Mesenchymal stem cell (in vitro differentiated cells and primary cell): ENCODE measurements at regions not wholly inside any gene's neighbourhood (a gene's known extent, or its start where the extent isn't known, plus 50 kb on each side); places are given as distances from the start of the nearest gene placed in this dataset.

Source experiments
- DNase-seq: peaks from one replicate; pipeline ENCODE4 v3.0.0-alpha.2; 2013
- H2AFZ ChIP-seq: one replicate; pipeline ENCODE4 v1.6.1; 2013; ENCODE audit warnings: low read depth, mild to moderate bottlenecking, control low read depth, inconsistent platforms, low read length, moderate library complexity
- H2AK5ac ChIP-seq: 2 replicates; pipeline ENCODE4 v1.6.1; 2013; ENCODE audit warnings: low read length, moderate library complexity, mild to moderate bottlenecking, inconsistent platforms; ENCODE audit not compliant: severe bottlenecking
- H2BK120ac ChIP-seq: one replicate; pipeline ENCODE4 v1.6.1; 2013; ENCODE audit warnings: low read depth, mild to moderate bottlenecking, inconsistent platforms, low read length, moderate library complexity
- H2BK12ac ChIP-seq, 2 experiments: one replicate each; pipeline ENCODE4 v1.6.1; 2013; ENCODE audit warnings: inconsistent platforms in 2 of 2, low read length in 2 of 2, mild to moderate bottlenecking in 2 of 2, moderate library complexity in 2 of 2, control low read depth in 1 of 2
- H2BK15ac ChIP-seq: one replicate; pipeline ENCODE4 v1.6.1; 2013; ENCODE audit warnings: mild to moderate bottlenecking, low read depth, inconsistent platforms; ENCODE audit not compliant: poor library complexity, severe bottlenecking
- H2BK5ac ChIP-seq: 2 replicates; pipeline ENCODE4 v1.6.1; 2013; ENCODE audit warnings: low read depth, mild to moderate bottlenecking, low read length, control low read depth, inconsistent platforms; ENCODE audit not compliant: poor library complexity, severe bottlenecking
- H3K14ac ChIP-seq, 2 experiments: one replicate each; pipeline ENCODE4 v1.6.1; 2013; ENCODE audit warnings: inconsistent platforms in 2 of 2, low read length in 2 of 2, control low read depth in 1 of 2, mild to moderate bottlenecking in 1 of 2, moderate library complexity in 1 of 2
- H3K18ac ChIP-seq, 2 experiments: one replicate each; pipeline ENCODE4 v1.6.1; 2013; ENCODE audit warnings: inconsistent platforms in 2 of 2, low read length in 2 of 2, control low read depth in 1 of 2, low read depth in 1 of 2, mild to moderate bottlenecking in 1 of 2
- H3K23ac ChIP-seq, 2 experiments: one replicate each; pipeline ENCODE4 v1.6.1; 2013; ENCODE audit warnings: inconsistent platforms in 2 of 2, low read length in 2 of 2, mild to moderate bottlenecking in 2 of 2, moderate library complexity in 2 of 2, control low read depth in 1 of 2
- H3K27ac ChIP-seq: 2 replicates; pipeline ENCODE4 v1.5.1; 2013; ENCODE audit warnings: mild to moderate bottlenecking, moderate library complexity, low read length, control low read depth, inconsistent platforms; ENCODE audit not compliant: poor library complexity, severe bottlenecking
- H3K27me3 ChIP-seq, 2 experiments: 2 replicates each; pipeline versions ENCODE4 v1.6.1 to v1.7.0; 2013; ENCODE audit warnings: low read length in 2 of 2, mild to moderate bottlenecking in 2 of 2, moderate library complexity in 2 of 2, control low read depth in 1 of 2, inconsistent platforms in 1 of 2; ENCODE audit not compliant: control insufficient read depth in 1 of 2, insufficient read depth in 1 of 2
- H3K36me3 ChIP-seq, 2 experiments: 2 replicates each; pipeline versions ENCODE4 v1.6.1 to v1.7.0; 2013; ENCODE audit warnings: low read length in 2 of 2, control low read depth in 1 of 2, inconsistent platforms in 1 of 2, low read depth in 1 of 2, mild to moderate bottlenecking in 1 of 2; ENCODE audit not compliant: insufficient read depth in 2 of 2, control insufficient read depth in 1 of 2
- H3K4ac ChIP-seq, 2 experiments: one replicate each; pipeline ENCODE4 v1.6.1; 2013; ENCODE audit warnings: inconsistent platforms in 2 of 2, low read length in 2 of 2, mild to moderate bottlenecking in 2 of 2, moderate library complexity in 2 of 2, control low read depth in 1 of 2, low read depth in 1 of 2
- H3K4me1 ChIP-seq: 2 replicates; pipeline ENCODE4 v1.6.1; 2013; ENCODE audit warnings: low read depth, low read length, control low read depth; ENCODE audit not compliant: control insufficient read depth, insufficient read depth
- H3K4me2 ChIP-seq: 2 replicates; pipeline ENCODE4 v1.6.1; 2013; ENCODE audit warnings: low read length, mild to moderate bottlenecking, inconsistent platforms; ENCODE audit not compliant: poor library complexity, severe bottlenecking
- H3K4me3 ChIP-seq, 2 experiments: 2 replicates each; pipeline versions ENCODE4 v1.5.1 to v1.7.0; 2013; ENCODE audit warnings: low read length in 2 of 2, mild to moderate bottlenecking in 2 of 2, control low read depth in 1 of 2, low read depth in 1 of 2; ENCODE audit not compliant: insufficient read depth in 1 of 2
- H3K79me1 ChIP-seq: replicated peaks from 2 replicates; pipeline ENCODE4 v1.6.1; 2013; ENCODE audit warnings: mild to moderate bottlenecking, control low read depth, low read length, inconsistent platforms; ENCODE audit not compliant: poor library complexity, severe bottlenecking
- H3K9ac ChIP-seq: 2 replicates; pipeline ENCODE4 v1.7.0; 2013; ENCODE audit warnings: mild to moderate bottlenecking, low read length, moderate library complexity
- H3K9me3 ChIP-seq: 2 replicates; pipeline ENCODE4 v1.7.0; 2013; ENCODE audit warnings: mild to moderate bottlenecking, low read length; ENCODE audit not compliant: control insufficient read depth
- H4K8ac ChIP-seq: one replicate; pipeline ENCODE4 v1.6.1; 2013; ENCODE audit warnings: inconsistent platforms, mild to moderate bottlenecking, low read length, moderate library complexity
- H4K91ac ChIP-seq: one replicate; pipeline ENCODE4 v1.6.1; 2013; ENCODE audit warnings: mild to moderate bottlenecking, low read length, inconsistent platforms
- WGBS: methylation state at CpG from one replicate; pipeline ENCODE4 v1.1.7; 2013; ENCODE audit warnings: mixed read lengths; 5-methylcytosine and 5-hydroxymethylcytosine counted together

DNA sequence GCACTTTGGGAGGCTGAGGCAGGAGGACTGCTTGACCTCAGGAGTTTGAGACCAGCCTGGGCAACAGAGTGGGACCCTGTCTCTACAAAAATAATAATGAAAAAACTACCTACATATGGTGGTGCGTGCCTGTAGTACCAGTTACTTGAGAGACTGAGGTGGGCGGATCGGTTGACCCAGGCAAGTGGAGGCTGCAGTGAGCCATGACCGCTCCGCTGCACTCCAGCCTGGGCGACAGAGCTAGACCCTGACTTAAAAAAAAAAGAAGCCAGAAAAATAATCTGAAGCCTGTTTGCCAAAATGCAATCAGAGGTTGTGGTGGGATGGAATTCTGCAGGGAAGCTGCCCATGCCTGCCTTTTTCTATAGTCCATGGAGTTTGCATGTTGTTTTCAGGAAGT is 50.4 kb upstream of the GGTA1 start:
- WGBS: 89% methylated on average over 5 of the region's 6 CpGs
- no peak overlapping the region for H2BK15ac ChIP-seq
- H3K23ac ChIP-seq: no peak overlapping the region

GRCh38 chr9:121550569-121551512 is 51.2 kb upstream of the GGTA1 start:
- Histone ChIP-seq H3K79me1 (no peaks in the 10 kb centered on the region), H3K36me3 (no peaks in the 10 kb centered on the region), H2BK12ac (no peak overlapping the region), H3K27ac (no peak overlapping the region), H3K9ac (peak overlapping the region; percentile 45), H2AFZ (peak overlapping the region; percentile 60), H2BK120ac (no peak overlapping the region), H2AK5ac (no peak overlapping the region), H3K4ac (peak overlapping the region in 1 of 2 experiments; percentile 39), H2BK15ac (peak overlapping the region; percentile 18), H3K9me3 (no peaks in the 10 kb centered on the region), H3K4me2 (peak overlapping the region; percentile 72), H3K4me1 (peaks cover 14% of the 10 kb centered on the region), H3K18ac (peak overlapping the region; percentile 32 to 59), H2BK5ac (no peak overlapping the region), H3K14ac (no peak overlapping the region), H4K91ac (no peak overlapping the region), H4K8ac (peak overlapping the region; percentile 5), H3K23ac (no peak overlapping the region), H3K27me3 (peaks cover 4 to 44% of the 10 kb centered on the region in 2 experiments), H3K4me3 (peak overlapping the region; percentile 22 to 61)
- 20% methylated on average over 33 of the region's 40 CpGs for WGBS
- DNase-seq: peak; percentile 71

More for the DNA sequence above, 50.4 kb upstream of the GGTA1 start:
- Histone ChIP-seq H3K79me1 (no peaks in the 10 kb centered on the region), H2BK5ac (no peak overlapping the region), H3K9me3 (no peaks in the 10 kb centered on the region), H3K18ac (no peak overlapping the region), H3K27ac (no peak overlapping the region), H4K8ac (no peak overlapping the region), H3K27me3 (peaks cover 4 to 48% of the 10 kb centered on the region in 2 experiments), H3K4me2 (peak overlapping the region; percentile 72), H3K36me3 (no peaks in the 10 kb centered on the region), H3K4me1 (peaks cover 16% of the 10 kb centered on the region), H3K9ac (no peak overlapping the region), H3K14ac (no peak overlapping the region), H2BK120ac (no peak overlapping the region), H2AK5ac (no peak overlapping the region), H2AFZ (no peak overlapping the region), H4K91ac (no peak overlapping the region), H3K4me3 (no peak overlapping the region), H2BK12ac (no peak overlapping the region), H3K4ac (no peak overlapping the region)
- no peak for DNase-seq

- Histone ChIP-seq H2BK120ac (no peak overlapping the region), H3K9ac (no peak overlapping the region), H2AFZ (no peak overlapping the region), H3K27ac (no peak overlapping the region), H3K23ac (no peak overlapping the region), H3K14ac (peak overlapping the region in 1 of 2 experiments; percentile 14), H4K91ac (peak overlapping the region; percentile 6), H2BK15ac (peak overlapping the region; percentile 60), H2AK5ac (no peak overlapping the region), H3K4me2 (no peak overlapping the region), H3K4me3 (no peak overlapping the region), H4K8ac (peak overlapping the region; percentile 47), H3K36me3 (no peaks in the 10 kb centered on the region), H3K18ac (no peak overlapping the region), H3K4me1 (peaks cover 18% of the 10 kb centered on the region), H3K27me3 (peaks cover 4 to 41% of the 10 kb centered on the region in 2 experiments), H3K9me3 (no peaks in the 10 kb centered on the region), H2BK12ac (peak overlapping the region in 1 of 2 experiments; percentile 69), H3K79me1 (no peaks in the 10 kb centered on the region), H2BK5ac (no peak overlapping the region), H3K4ac (no peak overlapping the region)
- DNase-seq: no peak
- WGBS: 80% methylated on average over 9 of the region's 9 CpGs
Measured at GRCh38 chr9:121551985-121552753, 52.5 kb upstream of the GGTA1 start.

DNA sequence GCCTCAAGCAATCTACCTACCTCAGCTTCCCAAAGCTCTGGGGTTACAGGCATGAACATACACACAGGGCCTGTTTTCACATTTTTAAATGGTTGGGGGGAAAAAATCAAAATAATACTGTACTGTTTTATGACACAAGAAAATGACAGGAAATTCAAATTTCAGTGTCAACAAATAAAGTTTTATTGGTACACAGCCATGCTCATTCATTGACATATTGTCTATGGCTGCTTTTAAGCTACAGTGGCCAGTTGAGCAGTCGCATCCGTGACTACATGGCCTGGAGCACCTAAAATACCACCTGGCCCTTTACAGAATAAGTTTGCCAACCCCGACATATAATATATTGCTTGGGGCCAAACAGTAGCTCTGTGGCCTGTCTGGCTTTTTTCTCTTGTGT is 56.4 kb upstream of the GGTA1 start:
- Histone ChIP-seq H2BK120ac (peak overlapping the region; percentile 65), H3K9me3 (no peaks in the 10 kb centered on the region), H3K27ac (peak overlapping the region; percentile 34), H3K4ac (no peak overlapping the region), H2BK12ac (peak overlapping the region in 1 of 2 experiments; percentile 22), H3K9ac (no peak overlapping the region), H3K4me3 (no peak overlapping the region), H2BK5ac (no peak overlapping the region), H3K4me1 (peaks cover 28% of the 10 kb centered on the region), H2AK5ac (no peak overlapping the region), H3K79me1 (no peaks in the 10 kb centered on the region), H3K4me2 (no peak overlapping the region), H2BK15ac (no peak overlapping the region), H2AFZ (no peak overlapping the region), H3K23ac (no peak overlapping the region), H3K36me3 (no peaks in the 10 kb centered on the region), H3K27me3 (peaks cover 4 to 33% of the 10 kb centered on the region in 2 experiments), H3K14ac (no peak overlapping the region), H4K91ac (no peak overlapping the region), H4K8ac (no peak overlapping the region), H3K18ac (no peak overlapping the region)
- DNase-seq: no peak
- 95% methylated on average over 3 of the region's 3 CpGs for WGBS
